HG03025 (cell line): ENCODE measurements at regions not wholly inside any gene's neighbourhood (a gene's known extent, or its start where the extent isn't known, plus 50 kb on each side); places are given as distances from the start of the nearest gene placed in this dataset.

ENCODE experiments used
- ATAC-seq: cut with Tn5 transposase; IDR thresholded peaks from one replicate; pipeline ENCODE4 v1.9.1; 2021; ENCODE audit warnings: mild to moderate bottlenecking, moderate library complexity; ENCODE audit not compliant: unreplicated experiment, low FRiP score

- no peak for ATAC-seq
These were observed 63.6 kb downstream of the NUDT12 start for GRCh38 chr5:103498800-103499551.

DNA sequence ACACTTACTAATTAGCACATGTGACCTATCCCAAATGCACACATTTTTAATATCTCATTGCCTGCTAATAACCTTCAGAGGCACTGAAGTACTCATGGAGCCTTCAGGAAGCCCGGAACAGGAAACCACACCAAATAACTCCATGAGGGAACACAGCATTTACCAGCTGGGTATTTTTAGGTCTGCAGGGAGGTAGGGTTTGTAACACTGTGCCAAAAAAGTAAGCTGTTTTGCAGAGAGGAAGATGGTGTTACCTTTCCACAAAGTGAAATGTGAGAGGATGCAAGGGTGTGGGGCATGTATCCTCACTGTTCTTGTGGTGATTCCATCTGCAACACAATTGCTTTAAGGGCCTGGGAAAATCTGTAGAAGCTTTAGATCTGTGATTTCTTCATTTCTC lies 64.4 kb downstream of the NUDT12 start:
- no peak for ATAC-seq

GRCh38 chr5:103497781-103498180 lies 64.8 kb downstream of the NUDT12 start:
- ATAC-seq: no peak

GRCh38 chr5:103490030-103490739 lies 72.4 kb downstream of the NUDT12 start:
- no peak for ATAC-seq

- ATAC-seq: no peak
These were observed 73.3 kb downstream of the NUDT12 start for GRCh38 chr5:103489307-103489706.

DNA sequence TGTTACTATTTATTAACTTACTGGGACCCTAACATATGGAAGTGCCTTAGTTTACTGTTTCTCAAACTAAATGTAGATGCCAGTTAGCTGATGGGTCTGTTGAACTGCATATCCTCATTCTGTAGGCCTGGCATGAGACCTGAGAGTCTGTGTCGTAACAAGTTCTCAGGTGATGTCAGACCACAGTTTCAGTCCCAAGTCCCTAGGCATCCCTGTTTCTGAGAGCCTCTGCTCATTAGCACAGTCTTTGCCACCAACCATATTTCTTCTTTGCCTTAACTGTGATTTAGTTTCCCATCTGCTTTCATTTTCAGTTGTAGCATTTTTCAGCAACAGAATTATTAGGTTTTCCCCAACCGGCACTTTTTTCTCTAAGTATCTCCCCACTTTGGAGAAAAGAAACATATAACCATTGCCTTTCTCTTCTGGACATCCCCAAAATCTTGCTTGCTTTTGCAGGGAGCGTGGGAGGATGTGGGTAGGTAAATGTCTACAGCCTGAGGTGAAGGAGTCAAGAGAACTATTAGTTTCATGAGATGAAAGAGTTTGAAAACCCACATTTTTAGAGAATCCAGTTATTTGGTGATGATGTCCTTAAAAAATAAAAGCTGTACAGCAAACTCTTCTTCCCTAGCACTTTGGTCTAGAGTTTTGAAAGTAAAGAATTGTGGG lies 74.6 kb downstream of the NUDT12 start:
- peak; percentile 47 for ATAC-seq

DNA sequence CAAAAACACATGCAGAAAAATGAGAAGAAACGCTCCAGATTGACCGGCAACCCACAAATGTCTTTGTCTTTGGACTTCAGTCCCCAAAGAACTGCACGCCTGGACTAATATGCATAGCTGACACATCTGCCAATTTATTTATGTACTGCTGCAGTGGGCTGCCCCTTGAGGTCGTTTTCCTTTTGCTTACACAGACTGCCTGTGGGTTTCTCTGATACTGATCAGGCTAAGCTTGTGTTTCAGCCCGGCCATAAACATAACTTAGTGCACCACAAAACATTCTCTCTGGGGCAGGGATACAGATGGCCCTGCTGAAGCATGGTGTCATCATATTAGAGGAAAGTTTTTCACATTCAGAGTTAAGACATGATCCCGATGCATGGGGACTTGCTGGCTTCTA lies 75.4 kb downstream of the NUDT12 start:
- no peak for ATAC-seq

DNA sequence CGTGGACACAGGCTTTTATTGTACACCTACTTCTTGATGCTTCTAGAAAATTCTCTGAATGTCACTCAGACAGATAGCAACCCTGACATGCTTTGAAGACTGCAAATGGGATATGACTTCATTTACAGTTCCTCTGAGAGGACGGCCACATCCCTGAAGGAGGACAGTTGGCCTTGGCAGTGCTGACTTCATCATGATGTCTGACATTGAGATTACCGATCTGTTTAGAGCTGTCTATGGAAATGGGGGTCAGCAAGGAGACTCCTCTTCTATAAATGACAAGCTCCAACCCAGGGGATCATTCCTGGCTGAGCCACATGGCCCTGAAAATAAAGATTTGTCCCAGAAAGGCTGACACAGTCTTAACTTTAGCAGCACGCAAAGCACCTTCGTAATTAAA lies 75.8 kb downstream of the NUDT12 start:
- ATAC-seq: no peak

- no peak for ATAC-seq
These were observed 82.3 kb downstream of the NUDT12 start for GRCh38 chr5:103480246-103480645.

- ATAC-seq: no peak
These were observed 84.9 kb downstream of the NUDT12 start for GRCh38 chr5:103477678-103478077.

GRCh38 chr5:103476811-103477210 lies 85.8 kb downstream of the NUDT12 start:
- no peak for ATAC-seq

- ATAC-seq: no peak
These were observed 86.9 kb downstream of the NUDT12 start for GRCh38 chr5:103475629-103476240.

DNA sequence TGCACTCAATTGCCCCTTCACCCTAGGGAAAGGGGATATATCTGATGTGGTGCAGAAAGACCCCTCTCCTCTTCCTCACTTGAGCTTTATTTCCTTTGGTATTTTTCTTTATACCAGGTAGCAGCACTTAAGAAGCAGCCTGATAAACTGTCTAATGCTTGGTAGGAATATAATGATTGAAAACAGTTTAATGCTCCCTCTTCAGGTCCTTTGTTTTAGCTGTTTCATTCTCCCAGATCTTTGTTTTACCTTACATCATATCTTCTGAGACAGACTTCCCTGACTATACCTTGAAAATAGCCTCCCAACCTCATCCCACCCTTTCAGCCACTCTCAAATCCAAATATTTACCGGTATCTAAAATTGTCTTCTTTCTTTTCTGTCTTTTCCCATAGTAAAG lies 87.9 kb downstream of the NUDT12 start:
- ATAC-seq: no peak

DNA sequence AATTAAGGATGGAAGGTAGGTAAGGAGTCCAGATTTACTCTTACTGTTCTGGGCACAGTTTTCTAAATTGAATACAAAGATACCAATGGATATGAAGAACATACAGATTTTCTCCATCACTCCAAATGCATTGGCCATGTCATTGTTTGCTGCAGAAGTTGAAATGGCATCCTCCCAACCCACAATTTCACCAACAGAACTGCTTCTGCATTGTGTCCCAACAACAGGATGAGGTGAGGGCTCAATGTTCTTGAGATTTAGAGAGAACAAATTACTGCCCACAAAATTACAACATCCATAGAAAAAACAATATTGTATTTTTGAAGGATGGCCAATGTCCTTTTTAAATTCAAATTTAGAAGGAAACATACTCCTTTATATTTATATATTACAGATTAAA lies 88.9 kb downstream of the NUDT12 start:
- ATAC-seq: no peak

DNA sequence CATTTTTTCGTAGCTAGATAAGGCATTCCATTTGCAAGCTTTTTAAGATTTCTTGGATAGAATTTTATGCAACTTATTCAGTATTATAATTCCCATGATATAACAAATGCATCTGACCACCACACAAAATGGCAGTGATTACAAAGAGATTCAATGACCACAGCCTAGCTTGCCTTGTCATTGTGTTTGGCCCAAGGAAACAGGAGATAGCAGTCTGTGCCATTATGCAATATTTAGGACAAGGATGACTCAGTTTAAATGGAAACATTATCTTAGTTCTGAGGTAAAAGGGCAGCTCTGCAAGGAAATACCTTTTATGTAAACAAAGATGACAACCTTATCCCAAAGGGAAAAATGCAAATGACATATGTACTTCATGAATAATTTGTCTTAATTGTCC lies 89.8 kb downstream of the NUDT12 start:
- ATAC-seq: no peak

GRCh38 chr5:103472265-103472664 lies 90.3 kb downstream of the NUDT12 start:
- ATAC-seq: no peak

- ATAC-seq: no peak
These were observed 93.1 kb downstream of the NUDT12 start for GRCh38 chr5:103469288-103470040.

DNA sequence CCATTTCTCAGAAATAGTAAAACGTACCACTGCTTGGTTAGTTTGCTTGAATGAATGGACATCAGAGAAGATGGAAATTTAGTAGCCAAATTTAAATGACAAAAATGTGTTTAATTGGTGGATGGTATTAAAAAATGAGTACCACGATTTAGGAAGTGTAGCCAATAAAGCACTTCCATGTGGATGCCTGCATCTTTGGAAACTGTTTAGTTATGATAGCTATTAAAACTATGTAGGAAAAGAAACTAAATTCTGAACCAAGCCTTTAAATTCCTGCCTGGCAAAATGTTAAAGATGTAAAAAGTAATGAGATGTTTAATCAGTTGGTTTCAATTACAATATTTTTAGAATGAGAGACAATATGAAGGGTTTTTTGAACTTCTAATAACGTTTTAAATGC lies 94.8 kb downstream of the NUDT12 start:
- ATAC-seq: no peak

GRCh38 chr5:103466495-103466894 lies 96.1 kb downstream of the NUDT12 start:
- no peak for ATAC-seq

- ATAC-seq: no peak
These were observed 96.7 kb downstream of the NUDT12 start for GRCh38 chr5:103465891-103466290.
